Activated naive CD8-positive, alpha-beta T cell treated with anti-CD3 and anti-CD28 coated beads for 36 hours (primary cell): ENCODE measurements at regions not wholly inside any gene's neighbourhood (a gene's known extent, or its start where the extent isn't known, plus 50 kb on each side); places are given as distances from the start of the nearest gene placed in this dataset.
"Not testable (repeated sequence)": the region's sequence is repeated elsewhere in the genome, so short reads cannot be mapped to it uniquely, and the experiment has no call there.

ENCODE experiments used
- DNase-seq: peaks from one replicate; pipeline ENCODE4 v3.0.0; 2021
- H3K27ac Mint-ChIP-seq: one replicate; pipeline ENCODE4 v1.8.0; 2022; ENCODE audit warnings: mild to moderate bottlenecking, moderate library complexity, mixed read lengths
- H3K27me3 Mint-ChIP-seq: one replicate; pipeline ENCODE4 v1.8.0; 2022; ENCODE audit warnings: mild to moderate bottlenecking, mixed read lengths
- H3K36me3 Mint-ChIP-seq: one replicate; pipeline ENCODE4 v1.8.0; 2021; ENCODE audit warnings: mild to moderate bottlenecking, mixed read lengths
- H3K4me1 Mint-ChIP-seq: one replicate; pipeline ENCODE4 v1.8.0; 2021; ENCODE audit warnings: mixed read lengths
- H3K4me3 Mint-ChIP-seq: one replicate; pipeline ENCODE4 v1.8.0; 2022; ENCODE audit warnings: mild to moderate bottlenecking, moderate library complexity, mixed read lengths
- H3K9me3 Mint-ChIP-seq: one replicate; pipeline ENCODE4 v1.8.0; 2022; ENCODE audit warnings: mixed read lengths

- Mint-ChIP-seq H3K27ac (no peak overlapping the region), H3K27me3 (no peaks in the 10 kb centered on the region), H3K4me1 (no peaks in the 10 kb centered on the region), H3K9me3 (no peaks in the 10 kb centered on the region), H3K4me3 (no peak overlapping the region), H3K36me3 (no peaks in the 10 kb centered on the region)
- DNase-seq = no peak
These were observed 816.0 kb upstream of the PCDH10 start for GRCh38 chr4:132332932-132333723.

DNA sequence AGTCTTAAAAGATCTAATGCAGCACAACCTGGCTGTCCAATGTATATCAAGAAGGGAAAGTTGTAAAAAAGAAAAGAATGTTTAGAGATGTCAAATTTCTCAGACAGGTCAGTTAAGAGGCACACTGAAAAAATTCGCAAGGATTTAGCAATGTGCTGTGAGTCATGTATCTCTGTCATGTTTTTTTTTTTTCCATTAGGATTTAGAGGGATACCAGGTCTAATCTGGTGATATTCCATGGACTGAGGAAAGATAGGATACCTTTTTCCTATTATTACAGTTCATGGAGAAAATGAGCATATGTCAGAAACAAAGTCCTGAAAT is 815.4 kb upstream of the PCDH10 start:
- H3K4me1 Mint-ChIP-seq = no peaks in the 10 kb centered on the region
- H3K36me3 Mint-ChIP-seq = no peaks in the 10 kb centered on the region
- H3K27me3 Mint-ChIP-seq = no peaks in the 10 kb centered on the region
- H3K27ac Mint-ChIP-seq = no peak overlapping the region
- no peak overlapping the region for H3K4me3 Mint-ChIP-seq
- no peaks in the 10 kb centered on the region for H3K9me3 Mint-ChIP-seq
- no peak for DNase-seq

DNA sequence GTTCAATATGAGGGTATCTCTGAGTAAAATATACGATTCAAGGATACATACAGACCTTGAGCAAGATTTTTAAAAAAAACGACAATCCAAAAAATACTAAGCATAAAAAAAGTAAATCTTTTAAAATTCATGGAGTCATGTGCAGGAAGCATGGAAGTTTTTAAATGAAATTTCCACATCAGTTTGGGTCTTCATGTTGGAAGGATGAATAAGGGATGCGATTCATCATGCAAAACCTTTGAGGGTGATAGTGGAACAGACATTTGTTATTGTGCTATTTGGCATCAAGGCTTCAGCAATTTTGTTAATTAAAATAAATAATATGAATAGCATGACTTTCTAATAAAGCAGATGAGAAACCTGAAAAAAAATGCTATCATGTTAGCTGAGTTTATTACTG is 815.0 kb upstream of the PCDH10 start:
- H3K27me3 Mint-ChIP-seq = no peaks in the 10 kb centered on the region
- no peaks in the 10 kb centered on the region for H3K9me3 Mint-ChIP-seq
- DNase-seq = no peak
- H3K27ac Mint-ChIP-seq = no peak overlapping the region
- H3K4me3 Mint-ChIP-seq = no peak overlapping the region
- H3K4me1 Mint-ChIP-seq = no peaks in the 10 kb centered on the region
- no peaks in the 10 kb centered on the region for H3K36me3 Mint-ChIP-seq

DNA sequence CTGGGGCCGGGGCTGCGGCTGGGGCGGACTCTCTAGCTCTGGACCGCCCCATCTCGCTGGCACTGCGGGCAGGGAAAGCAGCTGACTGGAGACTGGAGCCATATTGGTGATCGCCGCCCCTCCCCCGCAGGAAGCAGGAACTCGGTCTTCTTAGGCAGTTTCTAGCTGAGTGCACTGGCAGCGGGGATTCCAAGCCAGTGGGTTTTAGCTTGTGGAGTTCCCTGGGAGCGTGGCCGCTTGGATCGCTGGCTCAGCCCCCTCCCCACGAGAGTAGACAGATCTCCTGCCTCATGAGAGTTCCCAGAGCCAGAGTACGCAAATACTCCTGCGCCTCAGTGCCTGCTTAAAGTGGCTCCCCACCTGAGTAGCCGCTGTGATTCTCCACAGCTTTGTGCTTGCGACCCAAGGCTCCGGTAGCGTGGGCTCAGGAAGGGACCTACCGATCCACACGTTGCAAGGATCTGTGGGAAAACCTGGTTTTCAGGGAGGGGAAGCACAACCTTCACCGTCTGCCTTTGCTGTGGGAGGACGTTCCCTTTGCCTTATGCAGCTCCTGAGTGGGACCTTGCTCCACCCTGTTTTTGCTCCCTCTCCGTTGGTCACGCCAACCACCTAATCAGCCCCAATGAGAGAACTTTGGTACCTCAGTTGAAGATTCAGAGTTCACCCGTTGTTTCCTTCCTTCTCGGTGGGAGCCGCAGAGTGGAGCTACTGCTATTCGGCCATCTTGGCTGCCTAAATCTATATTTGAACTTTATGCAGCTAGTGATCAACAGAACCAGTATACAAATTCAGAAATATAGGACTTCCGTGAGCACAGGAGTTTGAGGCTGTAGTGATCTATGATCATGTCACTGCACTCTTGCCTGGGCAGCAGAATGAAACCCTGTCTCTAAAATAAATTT is 803.9 kb upstream of the PCDH10 start:
- Mint-ChIP-seq H3K36me3 (no peaks in the 10 kb centered on the region), H3K4me3 (no peak overlapping the region), H3K27ac (no peak overlapping the region), H3K9me3 (peaks cover 2% of the 10 kb centered on the region), H3K4me1 (no peaks in the 10 kb centered on the region), H3K27me3 (no peaks in the 10 kb centered on the region)
- DNase-seq = no peak

- no peaks in the 10 kb centered on the region for H3K36me3 Mint-ChIP-seq
- H3K27me3 Mint-ChIP-seq = no peaks in the 10 kb centered on the region
- H3K4me1 Mint-ChIP-seq = no peaks in the 10 kb centered on the region
- H3K4me3 Mint-ChIP-seq = no peak overlapping the region
- H3K27ac Mint-ChIP-seq = no peak overlapping the region
- peaks cover 2% of the 10 kb centered on the region for H3K9me3 Mint-ChIP-seq
- DNase-seq = no peak
These were observed 803.1 kb upstream of the PCDH10 start for GRCh38 chr4:132346016-132346415.

DNA sequence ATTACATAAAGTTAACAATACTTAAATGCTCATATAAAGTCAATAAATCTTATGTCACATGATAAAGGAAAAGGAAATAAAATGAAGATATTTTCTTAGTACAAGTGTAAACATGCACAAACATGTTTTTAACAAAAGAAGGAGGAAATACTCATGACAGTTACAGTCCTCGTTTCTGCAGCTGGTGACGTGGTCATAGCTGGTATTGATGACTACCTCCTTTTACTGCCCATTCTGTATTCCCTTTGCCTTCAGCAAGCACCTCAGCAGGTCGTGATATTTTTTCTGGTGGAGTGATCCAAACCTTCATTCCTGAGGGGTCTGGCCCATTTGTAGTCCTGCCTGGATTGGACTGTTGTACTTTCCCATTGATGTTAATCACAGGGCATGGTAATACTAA is 797.5 kb upstream of the PCDH10 start:
- H3K4me1 Mint-ChIP-seq, DNase-seq, H3K9me3 Mint-ChIP-seq, H3K27me3 Mint-ChIP-seq, H3K4me3 Mint-ChIP-seq, H3K27ac Mint-ChIP-seq, H3K36me3 Mint-ChIP-seq: not testable (repeated sequence)

- Mint-ChIP-seq H3K4me1 (no peaks in the 10 kb centered on the region), H3K27ac (no peak overlapping the region), H3K36me3 (no peaks in the 10 kb centered on the region), H3K4me3 (no peak overlapping the region), H3K9me3 (peaks cover under 1% of the 10 kb centered on the region), H3K27me3 (no peaks in the 10 kb centered on the region)
- no peak for DNase-seq
These were observed 766.9 kb upstream of the PCDH10 start for GRCh38 chr4:132382243-132382642.

- no peak for DNase-seq
- H3K27ac Mint-ChIP-seq = no peak overlapping the region
- H3K9me3 Mint-ChIP-seq = peaks cover 3% of the 10 kb centered on the region
- no peak overlapping the region for H3K4me3 Mint-ChIP-seq
- no peaks in the 10 kb centered on the region for H3K4me1 Mint-ChIP-seq
- no peaks in the 10 kb centered on the region for H3K36me3 Mint-ChIP-seq
- H3K27me3 Mint-ChIP-seq = no peaks in the 10 kb centered on the region
These were observed 765.4 kb upstream of the PCDH10 start for GRCh38 chr4:132383571-132384199.

DNA sequence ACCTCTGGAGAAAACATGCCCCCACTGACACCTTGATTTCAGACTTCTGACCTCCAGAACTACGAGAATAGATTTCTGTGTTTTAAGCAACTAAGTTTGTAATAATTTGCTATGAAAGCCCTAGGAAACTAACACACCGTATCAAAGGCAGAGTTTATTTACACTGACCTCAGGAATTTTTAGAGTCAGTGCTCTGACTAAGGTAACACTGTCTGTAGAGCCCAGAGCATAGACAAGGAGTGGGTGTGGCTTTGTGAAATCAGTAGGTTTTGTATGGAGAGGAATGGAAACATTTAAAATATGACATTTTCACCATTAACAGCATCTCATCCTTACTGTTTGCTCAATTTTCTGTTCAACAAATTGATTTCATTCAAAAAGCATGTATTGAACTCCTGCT is 764.4 kb upstream of the PCDH10 start:
- no peaks in the 10 kb centered on the region for H3K4me1 Mint-ChIP-seq
- DNase-seq = no peak
- H3K27me3 Mint-ChIP-seq = no peaks in the 10 kb centered on the region
- no peak overlapping the region for H3K4me3 Mint-ChIP-seq
- H3K27ac Mint-ChIP-seq = no peak overlapping the region
- H3K36me3 Mint-ChIP-seq = no peaks in the 10 kb centered on the region
- peaks cover 7% of the 10 kb centered on the region for H3K9me3 Mint-ChIP-seq

DNA sequence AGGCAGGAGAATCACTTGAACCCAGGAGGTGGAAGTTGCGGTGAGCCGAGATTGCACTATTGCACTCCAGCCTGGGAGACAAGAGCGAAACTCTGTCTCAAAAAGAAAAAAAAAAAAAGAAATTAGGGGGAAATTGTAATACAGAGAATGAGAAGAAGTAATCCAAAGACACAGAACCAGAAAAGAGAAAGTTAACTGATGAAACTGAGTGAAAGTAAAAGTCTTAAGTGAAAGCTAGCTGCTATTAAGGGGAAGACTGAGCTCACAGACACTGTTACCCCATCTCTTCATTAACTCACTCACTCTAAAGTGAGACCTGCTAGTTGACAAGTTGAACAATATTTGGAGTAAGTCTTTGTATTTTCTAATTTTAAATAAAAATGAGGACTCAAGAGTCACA is 763.0 kb upstream of the PCDH10 start:
- no peak overlapping the region for H3K27ac Mint-ChIP-seq
- DNase-seq = no peak
- no peak overlapping the region for H3K4me3 Mint-ChIP-seq
- H3K27me3 Mint-ChIP-seq = no peaks in the 10 kb centered on the region
- H3K4me1 Mint-ChIP-seq = no peaks in the 10 kb centered on the region
- H3K9me3 Mint-ChIP-seq = peaks cover 7% of the 10 kb centered on the region
- no peaks in the 10 kb centered on the region for H3K36me3 Mint-ChIP-seq

GRCh38 chr4:132387060-132387459 is 762.0 kb upstream of the PCDH10 start:
- Mint-ChIP-seq H3K9me3 (peaks cover 7% of the 10 kb centered on the region), H3K4me1 (no peaks in the 10 kb centered on the region), H3K36me3 (no peaks in the 10 kb centered on the region), H3K4me3 (no peak overlapping the region), H3K27me3 (no peaks in the 10 kb centered on the region), H3K27ac (no peak overlapping the region)
- no peak for DNase-seq

GRCh38 chr4:132395561-132395960 is 753.5 kb upstream of the PCDH10 start:
- no peaks in the 10 kb centered on the region for H3K36me3 Mint-ChIP-seq
- H3K4me1 Mint-ChIP-seq = no peaks in the 10 kb centered on the region
- no peak for DNase-seq
- no peaks in the 10 kb centered on the region for H3K27me3 Mint-ChIP-seq
- no peak overlapping the region for H3K27ac Mint-ChIP-seq
- H3K4me3 Mint-ChIP-seq = no peak overlapping the region
- H3K9me3 Mint-ChIP-seq = no peaks in the 10 kb centered on the region

DNA sequence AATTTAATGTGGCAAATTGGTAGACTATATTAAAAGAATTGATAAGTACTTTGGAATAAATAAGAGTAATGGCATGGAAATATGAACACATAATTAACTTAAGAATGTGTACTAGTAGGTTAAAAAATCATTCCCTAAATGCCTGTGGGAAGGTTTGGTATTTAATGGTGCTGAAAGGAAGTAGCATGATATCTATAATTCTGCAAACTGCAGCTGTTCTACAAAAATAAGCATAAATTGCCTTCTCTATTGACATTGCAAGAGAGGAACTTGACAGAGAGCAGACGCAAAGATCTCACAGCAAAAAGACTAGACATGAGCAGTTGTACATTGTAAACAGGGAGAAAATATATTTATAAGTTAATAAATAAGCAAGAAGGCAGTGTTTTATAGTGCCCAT is 752.5 kb upstream of the PCDH10 start:
- no peaks in the 10 kb centered on the region for H3K36me3 Mint-ChIP-seq
- no peak for DNase-seq
- no peak overlapping the region for H3K27ac Mint-ChIP-seq
- no peaks in the 10 kb centered on the region for H3K4me1 Mint-ChIP-seq
- H3K27me3 Mint-ChIP-seq = no peaks in the 10 kb centered on the region
- H3K4me3 Mint-ChIP-seq = no peak overlapping the region
- no peaks in the 10 kb centered on the region for H3K9me3 Mint-ChIP-seq

- Mint-ChIP-seq H3K27me3 (no peaks in the 10 kb centered on the region), H3K27ac (no peak overlapping the region), H3K4me3 (no peak overlapping the region), H3K4me1 (no peaks in the 10 kb centered on the region), H3K36me3 (no peaks in the 10 kb centered on the region), H3K9me3 (peaks cover 17% of the 10 kb centered on the region)
- DNase-seq = no peak
These were observed 731.9 kb upstream of the PCDH10 start for GRCh38 chr4:132417220-132417619.

DNA sequence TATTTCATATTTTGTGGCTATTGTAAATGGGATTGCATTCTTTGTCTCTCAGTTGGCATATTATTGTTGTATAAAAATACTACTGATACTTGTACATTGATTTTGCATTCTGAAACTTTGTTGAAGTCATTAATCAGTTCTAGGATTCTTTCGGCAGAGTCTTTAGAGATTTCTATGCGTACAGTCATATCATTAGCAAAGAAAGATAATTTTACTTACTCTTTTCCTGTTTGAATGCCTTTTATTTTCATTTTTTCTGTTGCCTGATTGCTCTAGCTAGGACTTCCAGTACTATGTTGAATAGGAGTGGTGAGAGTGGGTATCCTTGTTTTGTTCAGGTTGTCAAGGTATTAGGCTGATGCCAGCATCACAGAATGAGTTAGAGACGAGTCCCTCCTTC is 722.0 kb upstream of the PCDH10 start:
- DNase-seq = no peak
- no peaks in the 10 kb centered on the region for H3K27me3 Mint-ChIP-seq
- H3K36me3 Mint-ChIP-seq = no peaks in the 10 kb centered on the region
- no peaks in the 10 kb centered on the region for H3K4me1 Mint-ChIP-seq
- H3K27ac Mint-ChIP-seq = no peak overlapping the region
- peaks cover 3% of the 10 kb centered on the region for H3K9me3 Mint-ChIP-seq
- no peak overlapping the region for H3K4me3 Mint-ChIP-seq
